Keratinocyte (primary cell): ENCODE measurements at regions not wholly inside any gene's neighbourhood (a gene's known extent, or its start where the extent isn't known, plus 50 kb on each side); places are given as distances from the start of the nearest gene placed in this dataset.

Experiments
- DNase-seq: peaks from one replicate; pipeline ENCODE4 v3.0.0-alpha.2; 2011; ENCODE audit warnings: low read depth, missing footprints, low spot score
- FAIRE-seq: peaks from 2 replicates; lab custom pipeline; 2011; peaks lifted over from hg19 to GRCh38; lab: Jason Lieb, UNC
- H2AFZ ChIP-seq: 2 replicates; pipeline ENCODE4 v1.6.0; 2012; ENCODE audit warnings: low read length, control low read depth, inconsistent platforms; ENCODE audit not compliant: control insufficient read depth
- H3K27ac ChIP-seq: 2 replicates; pipeline ENCODE4 v1.5.1; 2011; ENCODE audit warnings: low read length; ENCODE audit not compliant: control insufficient read depth, insufficient read depth
- H3K27me3 ChIP-seq: 3 replicates; pipeline ENCODE4 v1.6.0; 2011; ENCODE audit warnings: low read length; ENCODE audit not compliant: control insufficient read depth, insufficient read depth; ENCODE audit errors: extremely low read depth
- H3K36me3 ChIP-seq, 2 experiments: 2 replicates in 1 of 2; 3 replicates in 1 of 2; pipeline ENCODE4 v1.5.1; 2011; ENCODE audit warnings: low read length in 2 of 2, mild to moderate bottlenecking in 1 of 2; ENCODE audit not compliant: control insufficient read depth in 2 of 2, insufficient read depth in 2 of 2; ENCODE audit errors: extremely low read depth in 1 of 2
- H3K4me1 ChIP-seq: 3 replicates; pipeline ENCODE4 v1.5.1; 2011; ENCODE audit warnings: low read length; ENCODE audit not compliant: control insufficient read depth, insufficient read depth; ENCODE audit errors: extremely low read depth
- H3K4me2 ChIP-seq: 3 replicates; pipeline ENCODE4 v1.6.0; 2011; ENCODE audit warnings: low read depth, low read length; ENCODE audit not compliant: control insufficient read depth, insufficient read depth; ENCODE audit errors: extremely low read depth
- H3K4me3 ChIP-seq, 3 experiments: fragments of 200-600 bp in 1 of 3; sonication (generic) in 1 of 3; 2 replicates in 2 of 3; 3 replicates in 1 of 3; pipeline ENCODE4 v1.5.1; 2011 to 2016; ENCODE audit warnings: low read length in 3 of 3, mild to moderate bottlenecking in 3 of 3, control low read depth in 2 of 3, inconsistent platforms in 1 of 3, low read depth in 1 of 3, mixed read lengths in 1 of 3, mixed run types in 1 of 3, moderate library complexity in 1 of 3; ENCODE audit not compliant: control insufficient read depth in 2 of 3, insufficient read depth in 2 of 3; ENCODE audit errors: extremely low read depth in 1 of 3
- H3K79me2 ChIP-seq: 2 replicates; pipeline ENCODE4 v1.6.0; 2012; ENCODE audit warnings: low read length; ENCODE audit not compliant: control insufficient read depth, insufficient read depth
- H3K9ac ChIP-seq: 3 replicates; pipeline ENCODE4 v1.6.0; 2011; ENCODE audit warnings: low read length; ENCODE audit not compliant: control insufficient read depth, insufficient read depth; ENCODE audit errors: extremely low read depth
- H3K9me1 ChIP-seq: 3 replicates; pipeline ENCODE4 v1.6.0; 2011; ENCODE audit warnings: low read length; ENCODE audit not compliant: control insufficient read depth, insufficient read depth; ENCODE audit errors: extremely low read depth
- H3K9me3 ChIP-seq: 2 replicates; pipeline ENCODE4 v1.5.1; 2012; ENCODE audit warnings: low read depth, low read length; ENCODE audit not compliant: control insufficient read depth
- H4K20me1 ChIP-seq: 3 replicates; pipeline ENCODE4 v1.6.0; 2011; ENCODE audit warnings: low read length; ENCODE audit not compliant: control insufficient read depth, insufficient read depth; ENCODE audit errors: extremely low read depth
- EZH2 ChIP-seq: IDR thresholded peaks from one replicate; pipeline ENCODE4 v1.6.1; 2012; ENCODE audit warnings: inconsistent platforms, mild to moderate bottlenecking, low read length, moderate library complexity
- dilution Hi-C: fragments of 300-500 bp; cut with MboI; formaldehyde crosslinking; loops from one replicate; pipeline ENCODE4 v1.7.0; 2020; ENCODE audit warnings: low sequenced_read_pairs; ENCODE audit not compliant: extremely low pct_ligation_motif_present
- TF ChIP-seq, protein P1 (sequence below), 3 experiments: IDR thresholded peaks in 1 of 3; conservative IDR thresholded peaks in 1 of 3; optimal IDR thresholded peaks in 1 of 3; 2 replicates in 2 of 3; 3 replicates in 1 of 3; pipeline versions ENCODE3 to v1.5.1; 2011; ENCODE audit warnings: low read length in 3 of 3, mild to moderate bottlenecking in 3 of 3, moderate library complexity in 2 of 3, control low read depth in 1 of 3, inconsistent platforms in 1 of 3; ENCODE audit not compliant: insufficient read depth in 2 of 3; ENCODE audit errors: extremely low read depth in 1 of 3

- FAIRE-seq: no peak
- DNase-seq: no peak
- H3K4me2 ChIP-seq: no peak overlapping the region
- no peaks in the 10 kb centered on the region for H3K36me3 ChIP-seq
- dilution Hi-C loops: no loop called here
- H4K20me1 ChIP-seq: no peaks in the 10 kb centered on the region
- no peak overlapping the region for H3K4me3 ChIP-seq
- no peaks in the 10 kb centered on the region for H3K4me1 ChIP-seq
- H3K9ac ChIP-seq: no peak overlapping the region
- H3K79me2 ChIP-seq: no peaks in the 10 kb centered on the region
- no peaks in the 10 kb centered on the region for H3K9me3 ChIP-seq
- no peaks in the 10 kb centered on the region for H3K9me1 ChIP-seq
- TF ChIP-seq, protein P1, sequence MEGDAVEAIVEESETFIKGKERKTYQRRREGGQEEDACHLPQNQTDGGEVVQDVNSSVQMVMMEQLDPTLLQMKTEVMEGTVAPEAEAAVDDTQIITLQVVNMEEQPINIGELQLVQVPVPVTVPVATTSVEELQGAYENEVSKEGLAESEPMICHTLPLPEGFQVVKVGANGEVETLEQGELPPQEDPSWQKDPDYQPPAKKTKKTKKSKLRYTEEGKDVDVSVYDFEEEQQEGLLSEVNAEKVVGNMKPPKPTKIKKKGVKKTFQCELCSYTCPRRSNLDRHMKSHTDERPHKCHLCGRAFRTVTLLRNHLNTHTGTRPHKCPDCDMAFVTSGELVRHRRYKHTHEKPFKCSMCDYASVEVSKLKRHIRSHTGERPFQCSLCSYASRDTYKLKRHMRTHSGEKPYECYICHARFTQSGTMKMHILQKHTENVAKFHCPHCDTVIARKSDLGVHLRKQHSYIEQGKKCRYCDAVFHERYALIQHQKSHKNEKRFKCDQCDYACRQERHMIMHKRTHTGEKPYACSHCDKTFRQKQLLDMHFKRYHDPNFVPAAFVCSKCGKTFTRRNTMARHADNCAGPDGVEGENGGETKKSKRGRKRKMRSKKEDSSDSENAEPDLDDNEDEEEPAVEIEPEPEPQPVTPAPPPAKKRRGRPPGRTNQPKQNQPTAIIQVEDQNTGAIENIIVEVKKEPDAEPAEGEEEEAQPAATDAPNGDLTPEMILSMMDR (optimal IDR thresholded peaks at IDR 0.05 in 1 of 3, IDR thresholded peaks at IDR 0.05 in 1 of 3, conservative IDR thresholded peaks at IDR 0.05 in 1 of 3; ENCODE audit: extremely low read depth in 1 of 3, insufficient read depth in 2 of 3, low read length in 3 of 3): no peak
- no peak for TF ChIP-seq EZH2
- H3K27me3 ChIP-seq: no peaks in the 10 kb centered on the region
- no peak overlapping the region for H3K27ac ChIP-seq
- no peak overlapping the region for H2AFZ ChIP-seq
Measured at GRCh38 chr7:68030530-68030929, 1033.9 kb downstream of the TYW1 start.

DNA sequence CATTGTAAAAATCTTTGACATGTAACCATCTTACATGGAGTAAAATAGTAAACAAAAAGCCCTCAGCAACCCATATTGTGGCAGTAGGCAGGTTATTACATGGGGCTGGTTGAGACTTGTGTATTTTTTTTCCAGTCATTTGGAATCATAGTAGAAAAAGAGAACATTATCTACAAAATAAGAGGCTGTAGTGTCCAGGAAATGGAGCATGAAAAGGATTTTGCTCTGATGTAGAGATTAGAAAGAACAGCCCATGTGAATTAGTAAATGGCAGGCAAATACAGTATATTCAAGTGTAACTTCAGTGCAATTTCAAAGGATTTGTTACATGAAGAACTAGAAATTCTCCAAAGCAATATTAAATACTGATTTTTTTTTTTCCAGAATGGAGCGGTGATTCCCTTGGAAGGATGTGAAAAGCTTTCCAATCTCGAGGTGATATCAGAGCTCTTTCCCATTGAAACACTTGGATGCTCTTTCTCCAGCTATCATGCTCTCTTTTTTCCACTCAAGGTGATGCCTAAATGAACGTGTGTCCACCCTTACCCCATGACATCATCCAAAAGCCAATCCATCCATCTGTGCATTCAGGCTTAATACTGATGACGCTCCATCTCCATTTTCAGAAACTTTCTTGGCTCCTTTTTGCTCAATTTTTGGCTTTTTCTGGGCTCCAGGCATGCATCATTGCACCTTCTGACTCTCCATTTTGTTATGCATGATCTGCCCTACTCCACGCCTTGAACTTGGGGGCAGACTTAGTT is 1034.7 kb downstream of the TYW1 start:
- H3K4me3 ChIP-seq: no peak overlapping the region
- no peak overlapping the region for H3K4me2 ChIP-seq
- no peak overlapping the region for H3K9ac ChIP-seq
- H3K9me3 ChIP-seq: no peaks in the 10 kb centered on the region
- no peaks in the 10 kb centered on the region for H4K20me1 ChIP-seq
- no peaks in the 10 kb centered on the region for H3K27me3 ChIP-seq
- no peak overlapping the region for H3K27ac ChIP-seq
- no peak overlapping the region for H2AFZ ChIP-seq
- FAIRE-seq (no peak), DNase-seq (no peak)
- H3K79me2 ChIP-seq: no peaks in the 10 kb centered on the region
- no peaks in the 10 kb centered on the region for H3K9me1 ChIP-seq
- H3K4me1 ChIP-seq: no peaks in the 10 kb centered on the region
- no peaks in the 10 kb centered on the region for H3K36me3 ChIP-seq
- TF ChIP-seq, protein P1 (optimal IDR thresholded peaks at IDR 0.05 in 1 of 3, IDR thresholded peaks at IDR 0.05 in 1 of 3, conservative IDR thresholded peaks at IDR 0.05 in 1 of 3; ENCODE audit: extremely low read depth in 1 of 3, insufficient read depth in 2 of 3, low read length in 3 of 3): no peak
- no peak for TF ChIP-seq EZH2
- dilution Hi-C loops: no loop called here
